NCI-H1930 (cell line): ENCODE measurements at regions not wholly inside any gene's neighbourhood (a gene's known extent, or its start where the extent isn't known, plus 50 kb on each side); places are given as distances from the start of the nearest gene placed in this dataset.

ENCODE experiments used
- DNase-seq, 2 experiments: peaks; one replicate each; lab custom pipeline; 2025; lab: John Stamatoyannopoulos, UW

DNA sequence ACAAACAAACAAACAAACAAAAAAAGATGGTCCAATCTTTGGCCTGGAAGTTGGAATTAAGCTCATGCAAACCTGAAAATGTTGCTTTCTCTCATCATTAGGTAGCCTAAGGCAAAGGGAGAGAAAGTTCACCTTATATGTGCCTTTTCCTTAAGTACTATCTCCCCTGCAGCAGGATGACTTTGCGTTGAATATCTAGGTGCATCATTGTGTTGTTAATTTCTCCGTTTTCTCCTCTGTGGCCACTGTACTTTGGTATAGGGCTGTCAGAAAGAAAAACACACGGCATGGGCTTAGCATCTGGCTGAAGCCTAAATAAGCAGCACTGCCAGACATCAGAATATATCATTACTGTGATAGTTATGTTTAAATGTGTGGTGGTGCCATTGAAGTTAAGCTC is 345.5 kb downstream of the BCAT1 start:
- DNase-seq = no peak

DNA sequence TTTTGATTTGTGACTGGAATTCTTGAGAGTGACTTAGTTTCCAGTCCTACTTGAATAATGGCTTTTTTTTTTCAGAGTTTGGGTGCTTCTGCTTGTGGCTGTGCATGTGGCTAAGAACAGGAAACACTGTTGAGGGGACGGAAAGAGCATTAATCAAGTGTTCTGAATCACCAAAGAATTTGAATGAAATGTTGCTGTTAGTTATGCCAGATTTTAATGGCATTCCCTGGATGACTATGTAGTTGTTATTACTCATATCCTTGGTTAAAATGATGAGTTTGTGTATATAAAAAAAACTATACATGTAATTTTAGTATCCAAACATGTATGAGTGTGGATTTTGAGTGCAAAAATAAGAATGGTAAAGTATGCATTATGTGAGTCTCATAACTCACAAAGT is 347.9 kb downstream of the BCAT1 start:
- DNase-seq = no peak

DNA sequence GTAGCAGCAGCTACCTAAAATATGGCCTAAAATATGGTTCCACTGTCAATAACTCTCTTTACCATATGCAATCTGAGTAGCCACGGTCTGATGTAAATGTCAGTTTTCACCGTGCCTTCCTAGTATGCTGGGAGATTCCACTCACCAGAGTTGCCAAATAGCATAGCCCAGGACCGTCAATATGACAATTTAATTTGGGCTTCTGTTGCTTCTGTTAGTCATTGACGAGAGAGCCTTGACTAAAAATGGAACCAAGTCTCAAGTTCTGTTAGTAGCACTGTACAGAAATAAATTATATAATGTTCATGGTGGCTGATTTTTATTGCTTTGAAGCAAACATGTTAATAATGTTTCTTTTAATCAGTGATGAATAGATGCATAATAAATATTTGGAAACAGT is 348.4 kb downstream of the BCAT1 start:
- DNase-seq = no peak

DNA sequence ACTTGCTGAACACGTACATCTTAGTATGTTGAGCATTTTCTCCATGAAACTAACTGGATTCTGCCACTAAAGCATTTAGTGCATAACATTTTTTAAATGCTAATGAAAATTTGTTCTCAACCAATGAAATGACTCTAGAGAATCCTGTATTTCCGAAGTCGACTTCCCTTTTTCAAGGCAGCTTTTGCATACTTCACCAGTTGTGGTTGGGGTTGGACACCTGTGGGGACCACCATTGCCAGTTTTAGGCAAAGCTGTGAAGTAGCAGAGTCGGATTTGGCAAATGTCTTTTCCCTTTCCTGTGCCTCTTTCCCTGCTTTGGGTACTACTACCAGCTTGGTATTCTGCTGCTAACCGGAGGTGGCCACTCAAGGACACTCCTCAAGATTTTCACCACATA is 349.2 kb downstream of the BCAT1 start:
- no peak for DNase-seq

DNA sequence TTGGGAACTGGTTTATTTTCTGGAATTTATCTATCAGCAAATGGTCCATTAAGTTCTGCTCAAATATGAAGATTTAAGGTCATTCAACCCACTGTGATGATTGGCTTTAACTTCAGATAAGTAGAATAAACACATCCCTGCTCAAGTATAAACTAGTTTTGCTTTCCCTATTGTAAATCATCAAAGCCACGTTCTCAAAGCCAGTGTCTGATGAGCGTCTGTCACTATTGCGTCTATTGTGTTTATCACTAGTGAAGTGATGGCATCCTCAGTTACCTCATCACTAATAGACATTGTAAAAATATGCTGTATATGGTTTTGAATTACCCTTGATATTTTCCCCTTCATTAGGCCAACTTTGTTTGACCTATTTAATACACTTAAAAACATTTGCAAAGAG is 351.3 kb downstream of the BCAT1 start:
- DNase-seq = no peak

GRCh38 chr12:24596768-24597388 is 352.0 kb downstream of the BCAT1 start:
- DNase-seq = peak in 1 of 2 experiments; percentile 22

DNA sequence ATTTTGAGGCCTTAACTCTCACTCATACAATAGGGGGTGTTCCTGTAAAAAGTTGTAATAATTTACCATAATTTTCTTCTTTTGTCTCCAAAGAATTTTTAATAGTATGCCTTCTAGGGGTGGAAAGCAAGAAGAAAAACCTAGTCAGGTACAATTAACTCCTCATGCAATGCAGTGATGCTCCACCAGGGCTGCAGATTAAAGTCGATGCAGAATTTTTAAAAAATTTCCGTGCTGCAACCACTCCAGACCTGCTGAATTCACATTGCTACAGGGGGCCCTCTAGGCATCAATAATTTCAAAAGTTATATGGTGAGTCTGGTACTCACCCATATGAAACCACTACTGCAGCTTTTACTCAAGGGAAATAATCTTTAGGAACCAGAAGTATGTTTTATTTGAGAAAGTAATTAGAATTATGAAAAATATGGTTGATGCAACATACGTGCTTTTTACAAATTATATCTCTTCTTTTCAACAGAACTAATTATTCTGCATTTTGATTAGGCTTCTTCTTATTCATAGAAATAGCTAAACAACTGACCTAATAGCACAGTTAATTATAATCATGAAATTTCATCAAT is 353.2 kb downstream of the BCAT1 start:
- DNase-seq = no peak

GRCh38 chr12:24591715-24592440 is 357.0 kb downstream of the BCAT1 start:
- no peak for DNase-seq

GRCh38 chr12:24591079-24591626 is 357.7 kb downstream of the BCAT1 start:
- peak in 1 of 2 experiments; percentile 26 for DNase-seq

DNA sequence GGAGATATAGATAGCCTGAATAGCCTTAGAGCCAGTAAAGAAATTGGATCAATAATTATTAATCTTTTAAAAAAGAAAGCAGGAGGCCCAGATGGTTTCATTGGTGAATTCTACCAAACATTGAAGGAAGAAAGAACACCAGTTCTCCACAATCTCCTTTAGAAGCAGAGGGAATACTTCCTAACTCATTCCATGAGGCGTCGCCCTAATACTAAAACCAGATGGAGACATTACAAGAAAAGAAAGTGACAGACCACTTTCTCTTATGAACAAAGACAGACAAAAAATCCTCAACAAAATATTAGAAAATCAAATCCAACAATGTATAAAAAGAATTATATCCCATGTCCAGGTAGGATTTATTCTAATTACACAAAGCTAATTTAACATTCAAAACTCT is 362.6 kb downstream of the BCAT1 start:
- DNase-seq = no peak

DNA sequence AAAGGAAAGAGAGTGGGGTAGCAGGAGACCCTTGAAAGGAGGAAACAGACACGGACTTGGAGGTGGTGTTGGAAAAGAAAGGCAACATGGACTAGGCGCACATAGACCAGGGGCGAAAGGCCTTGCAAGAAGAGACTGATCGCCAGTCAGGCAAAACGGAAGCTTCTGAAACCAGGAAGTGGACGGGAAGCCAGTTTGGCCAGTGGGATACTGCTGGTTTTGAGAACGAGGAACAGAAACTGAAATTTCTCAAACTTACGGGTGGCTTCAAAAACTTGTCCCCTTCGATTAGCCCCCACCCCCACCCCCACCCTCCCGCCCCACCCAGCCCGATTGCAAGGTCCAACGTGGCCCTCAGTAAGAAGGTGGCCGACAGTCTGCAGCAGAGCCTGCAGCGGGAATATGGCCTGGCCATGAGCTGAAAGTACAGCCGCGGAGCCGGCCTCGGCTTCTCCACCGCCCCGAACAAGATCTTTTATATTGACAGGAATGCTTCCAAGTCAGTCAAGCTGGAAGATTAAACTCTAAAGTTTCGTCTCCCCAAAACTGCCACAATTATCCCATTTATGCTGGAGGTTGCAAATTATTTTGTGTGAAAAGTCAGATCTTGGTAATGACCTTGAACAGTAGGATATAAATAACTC is 364.7 kb downstream of the BCAT1 start:
- no peak for DNase-seq

- DNase-seq = no peak
These were observed 365.8 kb downstream of the BCAT1 start for GRCh38 chr12:24582954-24583601.

- no peak for DNase-seq
These were observed 374.4 kb downstream of the BCAT1 start for GRCh38 chr12:24574538-24574937.

DNA sequence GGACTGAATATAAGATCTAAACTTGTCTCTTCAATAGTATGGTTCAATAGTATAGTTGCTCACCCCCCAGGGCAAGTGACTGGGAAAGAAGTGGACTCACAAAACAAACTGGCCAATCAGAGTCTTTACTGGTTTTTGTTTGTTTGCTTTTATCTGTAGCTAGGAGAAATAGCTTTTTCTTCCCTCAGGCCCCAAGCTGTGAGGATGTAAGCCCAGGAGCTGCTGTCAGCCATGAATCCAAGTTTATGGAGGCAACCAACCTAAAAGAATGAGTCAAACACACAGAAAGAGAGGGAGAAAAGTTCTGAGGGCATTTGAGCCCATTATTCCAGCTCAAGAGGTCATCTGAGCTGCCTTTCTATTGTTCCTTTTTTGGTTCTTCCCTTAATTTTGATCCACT is 375.3 kb downstream of the BCAT1 start:
- DNase-seq = no peak

GRCh38 chr12:24565300-24565699 is 383.6 kb downstream of the BCAT1 start:
- no peak for DNase-seq

DNA sequence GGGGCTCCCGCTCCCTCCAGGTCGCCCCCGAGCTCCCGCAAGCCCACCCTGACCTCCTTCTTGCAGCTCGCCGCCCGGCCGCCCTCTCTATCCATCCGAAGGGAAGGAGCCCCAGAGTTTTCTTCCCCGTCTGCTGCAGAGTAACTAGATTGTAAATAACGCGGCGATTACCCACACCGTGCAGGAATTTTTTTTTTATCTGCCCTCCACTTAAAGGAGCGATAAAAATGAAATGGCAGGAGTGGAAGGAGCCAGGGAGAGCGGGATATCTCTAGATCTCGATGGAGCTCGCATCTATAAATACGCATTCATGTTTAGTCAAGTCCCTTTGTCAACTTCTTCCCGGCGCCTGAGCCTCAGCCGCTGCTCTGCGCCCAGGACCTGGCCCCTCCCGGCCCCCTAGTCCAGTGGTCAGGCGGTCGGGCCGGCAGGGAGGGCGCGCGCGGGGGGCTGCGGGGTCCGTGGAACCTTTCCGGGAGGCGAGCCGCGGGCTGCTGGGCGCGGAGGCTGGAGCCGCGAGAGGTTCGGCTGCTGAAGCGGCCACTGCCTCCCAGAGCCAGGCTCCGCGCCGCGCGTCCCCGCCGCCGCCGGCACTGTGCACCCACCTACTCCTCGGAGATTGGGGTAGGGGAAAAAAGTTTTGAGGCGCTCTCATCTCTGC is 386.0 kb downstream of the BCAT1 start:
- DNase-seq = no peak

- DNase-seq = peak; percentile 23 to 41
These were observed 386.8 kb downstream of the BCAT1 start for GRCh38 chr12:24561882-24562770.

DNA sequence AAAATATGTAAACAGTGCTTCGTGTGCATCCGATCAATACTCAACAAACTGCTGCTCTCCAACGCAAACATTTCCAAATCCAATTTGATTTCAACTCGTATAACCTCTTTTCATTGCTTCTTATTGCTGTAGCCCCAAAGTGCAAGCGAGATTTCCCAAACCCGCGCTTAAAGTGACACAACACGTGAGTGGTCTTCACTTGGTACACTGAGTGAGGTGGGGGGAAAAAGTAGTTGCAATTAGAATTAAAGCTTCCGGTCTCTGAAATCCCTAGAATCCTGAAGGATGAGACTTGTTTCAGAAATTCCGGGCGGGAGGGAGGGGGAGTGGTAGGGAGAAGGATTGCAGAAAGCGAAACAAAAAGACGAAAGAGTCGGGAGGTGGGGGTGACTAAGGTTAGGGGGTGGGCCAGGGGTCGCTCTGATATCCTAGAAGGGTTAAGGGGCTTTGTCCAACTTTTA is 387.5 kb downstream of the BCAT1 start:
- no peak for DNase-seq

- DNase-seq = no peak
These were observed 388.1 kb downstream of the BCAT1 start for GRCh38 chr12:24560831-24561271.

DNA sequence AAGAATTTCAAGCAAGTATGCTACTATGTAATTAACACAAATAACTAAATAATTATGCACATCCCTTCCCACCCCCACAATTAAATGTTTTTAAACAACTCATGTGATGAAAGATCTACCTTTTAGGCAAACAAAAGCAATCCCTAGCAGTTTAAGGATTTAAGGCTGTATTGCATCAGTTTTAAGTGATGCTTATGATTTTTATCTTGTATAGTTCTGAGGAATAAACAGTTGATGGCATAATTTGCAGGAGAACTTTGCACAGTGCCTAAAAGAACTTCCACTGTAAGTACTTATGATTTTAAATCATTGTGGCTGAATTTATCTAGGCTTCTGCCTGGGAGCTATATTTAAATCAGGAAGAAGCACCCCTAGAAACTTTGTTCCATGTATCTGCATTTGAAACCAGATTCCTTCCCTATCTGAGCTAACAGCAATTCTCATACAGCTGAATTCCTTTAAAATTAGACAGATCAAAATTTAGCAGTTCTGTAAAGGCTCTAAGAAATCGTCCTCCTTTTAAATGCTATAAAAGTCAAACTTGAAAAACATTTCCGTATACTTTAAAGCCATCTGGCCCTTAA is 388.6 kb downstream of the BCAT1 start:
- no peak for DNase-seq
